BJ (cell line): ENCODE measurements at regions not wholly inside any gene's neighbourhood (a gene's known extent, or its start where the extent isn't known, plus 50 kb on each side); places are given as distances from the start of the nearest gene placed in this dataset.

ENCODE experiments used
- CTCF ChIA-PET: fragments of 350-600 bp; formaldehyde crosslinking; extraction: SDS; loops from one replicate; lab custom pipeline; 2021; ENCODE audit warnings: antibody characterized with exemption, inconsistent platforms; lab: Yijun Ruan, JAX
- POLR2A ChIA-PET: fragments of 300-600 bp; sonication (Branson Sonifier 250); formaldehyde crosslinking; extraction: SDS; loops from one replicate; lab custom pipeline; 2021; ENCODE audit warnings: antibody characterized with exemption; lab: Charles Lee
- DNase-seq: peaks from one replicate; pipeline ENCODE4 v3.0.0-alpha.2; 2011; ENCODE audit warnings: low read depth
- H3K27me3 ChIP-seq: 2 replicates; pipeline ENCODE4 v1.6.0; 2011; ENCODE audit warnings: low read length; ENCODE audit not compliant: control insufficient read depth, insufficient read depth
- H3K36me3 ChIP-seq: 2 replicates; pipeline ENCODE4 v1.5.1; 2011; ENCODE audit warnings: low read length; ENCODE audit not compliant: control insufficient read depth, insufficient read depth
- H3K4me3 ChIP-seq: 2 replicates; pipeline ENCODE4 v1.5.1; 2011; ENCODE audit warnings: low read depth, mild to moderate bottlenecking, control low read depth, low read length
- CTCF ChIP-seq: IDR thresholded peaks from 2 replicates; pipeline ENCODE4 v1.5.1; 2011; ENCODE audit warnings: low read depth, mild to moderate bottlenecking, control low read depth, inconsistent platforms, low read length, moderate library complexity; ENCODE audit not compliant: insufficient read depth

GRCh38 chr5:159858871-159859270 is 57.4 kb upstream of the ADRA1B start:
- H3K27me3 ChIP-seq = peaks cover 10% of the 10 kb centered on the region
- ChIA-PET CTCF (interaction anchor here (0.6 kb wide), 1 partner anchor 9 kb away, joined by 3 read pairs; no protein-coding TSS in a partner anchor), POLR2A (no interaction called here)
- H3K36me3 ChIP-seq = no peaks in the 10 kb centered on the region
- no peak for DNase-seq
- no peak for TF ChIP-seq CTCF
- H3K4me3 ChIP-seq = no peak overlapping the region

GRCh38 chr5:159861086-159861485 is 55.2 kb upstream of the ADRA1B start:
- no peak for TF ChIP-seq CTCF
- CTCF ChIA-PET = interaction anchor here (0.8 to 3.0 kb wide), 3 partner anchors 8 to 416 kb away, joined by 3 to 10 read pairs (median 3); no protein-coding TSS in a partner anchor
- no peak for DNase-seq
- Histone ChIP-seq H3K4me3 (no peak overlapping the region), H3K27me3 (peaks cover 12% of the 10 kb centered on the region), H3K36me3 (no peaks in the 10 kb centered on the region)
- POLR2A ChIA-PET = no interaction called here

- POLR2A ChIA-PET = no interaction called here
- peaks cover 10% of the 10 kb centered on the region for H3K27me3 ChIP-seq
- CTCF ChIA-PET = no interaction called here
- DNase-seq = no peak
- H3K36me3 ChIP-seq = no peaks in the 10 kb centered on the region
- no peak for TF ChIP-seq CTCF
- no peak overlapping the region for H3K4me3 ChIP-seq
Measured at GRCh38 chr5:159864885-159865691, 51.2 kb upstream of the ADRA1B start.

- peaks cover 9% of the 10 kb centered on the region for H3K27me3 ChIP-seq
- no peak overlapping the region for H3K4me3 ChIP-seq
- DNase-seq = no peak
- ChIA-PET POLR2A (no interaction called here), CTCF (interaction anchor here (1.1 kb wide), 1 partner anchor 13 kb away, joined by 5 read pairs; no protein-coding TSS in a partner anchor)
- no peak for TF ChIP-seq CTCF
- no peaks in the 10 kb centered on the region for H3K36me3 ChIP-seq
Measured at GRCh38 chr5:159866093-159866492, 50.2 kb upstream of the ADRA1B start.
